Transverse colon (tissue), 3 donors: ENCODE measurements at regions not wholly inside any gene's neighbourhood (a gene's known extent, or its start where the extent isn't known, plus 50 kb on each side); places are given as distances from the start of the nearest gene placed in this dataset.

Experiments used
- POLR2A ChIP-seq: fragments of 450-650 bp; IDR thresholded peaks from one replicate; pipeline ENCODE4 v1.6.1; 2016; ENCODE audit warnings: antibody characterized with exemption, mild to moderate bottlenecking, moderate library complexity
- TF ChIP-seq, protein P1 (sequence below), 5 experiments: fragments of 200-600 bp in 3 of 5; fragments of 450-650 bp in 2 of 5; sonication (generic) in 3 of 5; IDR thresholded peaks; 1 replicate in 2 of 5; 2 replicates in 3 of 5; pipeline ENCODE4 v1.5.1; 2016 to 2017; ENCODE audit warnings: antibody characterized with exemption in 5 of 5, inconsistent platforms in 3 of 5, mild to moderate bottlenecking in 2 of 5, moderate library complexity in 1 of 5

DNA sequence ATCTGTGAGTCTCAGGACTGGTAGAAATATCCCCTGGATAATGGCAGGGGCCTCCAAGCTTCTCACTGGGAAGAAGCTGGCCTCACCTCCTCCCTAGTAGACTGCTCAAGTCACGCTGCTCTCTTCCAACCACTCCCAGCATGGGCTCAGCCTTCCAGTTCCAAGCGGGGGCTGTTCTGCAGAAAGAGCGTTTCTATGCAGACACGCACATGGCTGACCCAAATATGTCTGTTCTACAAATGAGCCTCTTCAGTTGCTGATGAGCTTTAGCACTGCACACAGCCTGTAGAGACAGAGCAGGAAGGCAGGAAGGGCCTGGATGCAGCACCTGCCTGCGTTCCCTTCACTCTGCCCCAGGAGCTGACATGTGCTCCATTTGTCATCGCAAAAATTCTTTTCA lies 523.9 kb upstream of the MGMT start:
- TF ChIP-seq, protein P1, sequence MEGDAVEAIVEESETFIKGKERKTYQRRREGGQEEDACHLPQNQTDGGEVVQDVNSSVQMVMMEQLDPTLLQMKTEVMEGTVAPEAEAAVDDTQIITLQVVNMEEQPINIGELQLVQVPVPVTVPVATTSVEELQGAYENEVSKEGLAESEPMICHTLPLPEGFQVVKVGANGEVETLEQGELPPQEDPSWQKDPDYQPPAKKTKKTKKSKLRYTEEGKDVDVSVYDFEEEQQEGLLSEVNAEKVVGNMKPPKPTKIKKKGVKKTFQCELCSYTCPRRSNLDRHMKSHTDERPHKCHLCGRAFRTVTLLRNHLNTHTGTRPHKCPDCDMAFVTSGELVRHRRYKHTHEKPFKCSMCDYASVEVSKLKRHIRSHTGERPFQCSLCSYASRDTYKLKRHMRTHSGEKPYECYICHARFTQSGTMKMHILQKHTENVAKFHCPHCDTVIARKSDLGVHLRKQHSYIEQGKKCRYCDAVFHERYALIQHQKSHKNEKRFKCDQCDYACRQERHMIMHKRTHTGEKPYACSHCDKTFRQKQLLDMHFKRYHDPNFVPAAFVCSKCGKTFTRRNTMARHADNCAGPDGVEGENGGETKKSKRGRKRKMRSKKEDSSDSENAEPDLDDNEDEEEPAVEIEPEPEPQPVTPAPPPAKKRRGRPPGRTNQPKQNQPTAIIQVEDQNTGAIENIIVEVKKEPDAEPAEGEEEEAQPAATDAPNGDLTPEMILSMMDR (IDR thresholded peaks at IDR 0.05) = no peak
- no peak for TF ChIP-seq POLR2A
